ENCODE measurements at regions not wholly inside any gene's neighbourhood (a gene's known extent, or its start where the extent isn't known, plus 50 kb on each side); places are given as distances from the start of the nearest gene placed in this dataset.

DNA sequence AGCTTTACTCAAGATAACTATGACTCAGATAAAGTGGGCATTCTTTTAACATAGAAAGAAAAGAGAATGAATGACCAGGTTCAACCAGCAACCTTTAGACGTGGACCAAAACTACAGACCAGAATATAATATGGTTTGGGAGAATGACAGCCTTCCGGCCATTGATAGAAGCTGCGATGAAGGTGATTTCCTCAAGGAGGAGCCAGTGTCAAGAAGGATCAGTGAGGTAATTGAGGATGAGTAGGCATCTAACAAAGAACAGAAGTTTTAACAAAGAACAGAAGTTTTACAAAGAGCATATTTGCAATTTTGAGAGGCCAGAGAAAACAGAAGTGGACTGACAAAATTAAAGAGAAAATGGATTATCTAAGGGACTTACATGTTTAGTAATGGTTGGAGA, 289.0 kb upstream of the AGTR1 start:
- Histone ChIP-seq H3K4me1 (no peaks in the 10 kb centered on the region), H3K4me3 (no peak overlapping the region), H3K9me3 (no peaks in the 10 kb centered on the region), H3K4me2 (no peak overlapping the region), H3K27ac (no peak overlapping the region)
- WGBS (ENCODE audit: missing lambda C conversion rate): 56% methylated on average over 3 of the region's 3 CpGs
- no peak for ATAC-seq
- ChIA-PET CTCF (interaction anchor here (1.0 kb wide), 1 partner anchor 311 kb away, joined by 3 read pairs; no protein-coding TSS in a partner anchor), POLR2A (no interaction called here)
- no peak for TF ChIP-seq FOXS1 (CRISPR knock-in tag; IDR thresholded peaks at IDR 0.05)
- TF ChIP-seq, protein P1, sequence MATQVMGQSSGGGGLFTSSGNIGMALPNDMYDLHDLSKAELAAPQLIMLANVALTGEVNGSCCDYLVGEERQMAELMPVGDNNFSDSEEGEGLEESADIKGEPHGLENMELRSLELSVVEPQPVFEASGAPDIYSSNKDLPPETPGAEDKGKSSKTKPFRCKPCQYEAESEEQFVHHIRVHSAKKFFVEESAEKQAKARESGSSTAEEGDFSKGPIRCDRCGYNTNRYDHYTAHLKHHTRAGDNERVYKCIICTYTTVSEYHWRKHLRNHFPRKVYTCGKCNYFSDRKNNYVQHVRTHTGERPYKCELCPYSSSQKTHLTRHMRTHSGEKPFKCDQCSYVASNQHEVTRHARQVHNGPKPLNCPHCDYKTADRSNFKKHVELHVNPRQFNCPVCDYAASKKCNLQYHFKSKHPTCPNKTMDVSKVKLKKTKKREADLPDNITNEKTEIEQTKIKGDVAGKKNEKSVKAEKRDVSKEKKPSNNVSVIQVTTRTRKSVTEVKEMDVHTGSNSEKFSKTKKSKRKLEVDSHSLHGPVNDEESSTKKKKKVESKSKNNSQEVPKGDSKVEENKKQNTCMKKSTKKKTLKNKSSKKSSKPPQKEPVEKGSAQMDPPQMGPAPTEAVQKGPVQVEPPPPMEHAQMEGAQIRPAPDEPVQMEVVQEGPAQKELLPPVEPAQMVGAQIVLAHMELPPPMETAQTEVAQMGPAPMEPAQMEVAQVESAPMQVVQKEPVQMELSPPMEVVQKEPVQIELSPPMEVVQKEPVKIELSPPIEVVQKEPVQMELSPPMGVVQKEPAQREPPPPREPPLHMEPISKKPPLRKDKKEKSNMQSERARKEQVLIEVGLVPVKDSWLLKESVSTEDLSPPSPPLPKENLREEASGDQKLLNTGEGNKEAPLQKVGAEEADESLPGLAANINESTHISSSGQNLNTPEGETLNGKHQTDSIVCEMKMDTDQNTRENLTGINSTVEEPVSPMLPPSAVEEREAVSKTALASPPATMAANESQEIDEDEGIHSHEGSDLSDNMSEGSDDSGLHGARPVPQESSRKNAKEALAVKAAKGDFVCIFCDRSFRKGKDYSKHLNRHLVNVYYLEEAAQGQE (IDR thresholded peaks at IDR 0.05): no peak
- TF ChIP-seq NPAS2 (CRISPR knock-in tag; IDR thresholded peaks at IDR 0.05; ENCODE audit: borderline replicate concordance): no peak
- no peak for DNase-seq (ENCODE audit: low read depth in 1 of 2, low spot score in 1 of 2)
- FAIRE-seq: no peak

GRCh38 chr3:148420242-148420641, 277.5 kb upstream of the AGTR1 start:
- Histone ChIP-seq H3K4me2 (no peak overlapping the region), H3K4me3 (no peak overlapping the region), H3K4me1 (no peaks in the 10 kb centered on the region), H3K27ac (no peak overlapping the region), H3K9me3 (no peaks in the 10 kb centered on the region)
- POLR2A ChIA-PET: no interaction called here
- no peak for FAIRE-seq
- no peak for TF ChIP-seq JUNB (IDR thresholded peaks at IDR 0.05)
- no peak for TF ChIP-seq ZFP36 (IDR thresholded peaks at IDR 0.05; ENCODE audit: borderline replicate concordance, partially characterized antibody)
- TF ChIP-seq ESRRA (IDR thresholded peaks at IDR 0.05; ENCODE audit: borderline replicate concordance, low read length): no peak
- no peak for TF ChIP-seq RARB (CRISPR knock-in tag; IDR thresholded peaks at IDR 0.05)
- no peak for TF ChIP-seq TP53 (CRISPR knock-in tag; IDR thresholded peaks at IDR 0.05)
- TF ChIP-seq ELK1 (IDR thresholded peaks at IDR 0.05; ENCODE audit: low read depth, low read length): no peak
- TF ChIP-seq POLR2AphosphoS2 (conservative IDR thresholded peaks at IDR 0.05; ENCODE audit: low read length): no peak
- TF ChIP-seq MAZ (IDR thresholded peaks at IDR 0.05; ENCODE audit: borderline replicate concordance, low read depth, low read length): no peak
- TF ChIP-seq HOXB5 (CRISPR knock-in tag; IDR thresholded peaks at IDR 0.05): no peak
- no peak for TF ChIP-seq BCL3 (IDR thresholded peaks at IDR 0.05)
- TF ChIP-seq RNF2 (IDR thresholded peaks at IDR 0.05; ENCODE audit: borderline replicate concordance, low read depth): no peak
- no peak for TF ChIP-seq CBX8 (IDR thresholded peaks at IDR 0.05)
- no peak for TF ChIP-seq MAFK (IDR thresholded peaks at IDR 0.05; ENCODE audit: partially characterized antibody)
- no peak for TF ChIP-seq ZSCAN20 (CRISPR knock-in tag; IDR thresholded peaks at IDR 0.05)
- TF ChIP-seq EHF (CRISPR knock-in tag; IDR thresholded peaks at IDR 0.05): no peak
- TF ChIP-seq HEYL (CRISPR knock-in tag; IDR thresholded peaks at IDR 0.05): no peak
- DNase-seq (ENCODE audit: low read depth in 1 of 2, low spot score in 1 of 2): no peak
- 63% methylated on average over 6 of the region's 6 CpGs for WGBS (ENCODE audit: missing lambda C conversion rate)
- CTCF ChIA-PET: no interaction called here
- no peak for ATAC-seq
